H1 (cell line): ENCODE measurements at regions not wholly inside any gene's neighbourhood (a gene's known extent, or its start where the extent isn't known, plus 50 kb on each side); places are given as distances from the start of the nearest gene placed in this dataset.

ENCODE experiments used
- CBX8 ChIP-seq: fragments of 300-800, 300-1000 bp; sonication (generic); IDR thresholded peaks from 2 replicates; pipeline ENCODE4 v1.7.1; 2016; ENCODE audit warnings: low read depth, low read length, borderline replicate concordance
- CEBPB ChIP-seq: IDR thresholded peaks from 2 replicates; pipeline ENCODE4 v1.6.1; 2012; ENCODE audit warnings: low read depth, low read length
- CHD1 ChIP-seq: IDR thresholded peaks from 2 replicates; pipeline ENCODE4 v1.6.1; 2012; ENCODE audit warnings: low read depth, low read length, improper control_type of control experiment
- CHD2 ChIP-seq: IDR thresholded peaks from 2 replicates; pipeline ENCODE4 v1.6.1; 2012; ENCODE audit warnings: low read length, improper control_type of control experiment
- CTBP2 ChIP-seq: IDR thresholded peaks from 2 replicates; pipeline ENCODE4 v1.7.0; 2011; ENCODE audit warnings: borderline replicate concordance, mild to moderate bottlenecking, moderate library complexity, mixed read lengths, low read length; ENCODE audit not compliant: insufficient read depth, insufficient read length
- FOSL1 ChIP-seq: IDR thresholded peaks from 2 replicates; pipeline ENCODE4 v1.6.1; 2011; ENCODE audit warnings: mild to moderate bottlenecking, low read depth, low read length, moderate library complexity; ENCODE audit not compliant: insufficient read depth
- JUND ChIP-seq: IDR thresholded peaks from 2 replicates; pipeline ENCODE4 v1.6.1; 2011; ENCODE audit warnings: mild to moderate bottlenecking, improper control_type of control experiment, low read length
- POLR2A ChIP-seq, 2 experiments: IDR thresholded peaks; 1 replicate in 1 of 2; 2 replicates in 1 of 2; pipeline ENCODE4 v1.6.1; 2011; ENCODE audit warnings: low read depth in 2 of 2, low read length in 2 of 2, mild to moderate bottlenecking in 2 of 2; ENCODE audit errors: control extremely low read depth in 1 of 2
- RFX5 ChIP-seq: IDR thresholded peaks from 2 replicates; pipeline ENCODE4 v1.6.1; 2011; ENCODE audit warnings: low read depth, low read length, improper control_type of control experiment, borderline replicate concordance
- SP2 ChIP-seq: IDR thresholded peaks from 2 replicates; pipeline ENCODE4 v1.6.1; 2012; ENCODE audit warnings: mild to moderate bottlenecking, low read length, inconsistent platforms
- TEAD4 ChIP-seq: IDR thresholded peaks from 2 replicates; pipeline ENCODE4 v1.6.1; 2012; ENCODE audit warnings: low read depth, low read length, inconsistent platforms, mixed read lengths
- TF ChIP-seq, protein P1 (sequence below), 3 experiments: IDR thresholded peaks; 1 replicate in 2 of 3; 2 replicates in 1 of 3; pipeline versions ENCODE4 v1.5.1 to v1.6.1; 2011; ENCODE audit warnings: low read length in 3 of 3, mild to moderate bottlenecking in 3 of 3, inconsistent platforms in 2 of 3, low read depth in 1 of 3, moderate library complexity in 1 of 3; ENCODE audit not compliant: insufficient read depth in 1 of 3; ENCODE audit errors: control extremely low read depth in 1 of 3
- TF ChIP-seq, protein P2 (sequence below): IDR thresholded peaks from 2 replicates; pipeline ENCODE4 v1.6.1; 2012; ENCODE audit warnings: low read length, inconsistent platforms

DNA sequence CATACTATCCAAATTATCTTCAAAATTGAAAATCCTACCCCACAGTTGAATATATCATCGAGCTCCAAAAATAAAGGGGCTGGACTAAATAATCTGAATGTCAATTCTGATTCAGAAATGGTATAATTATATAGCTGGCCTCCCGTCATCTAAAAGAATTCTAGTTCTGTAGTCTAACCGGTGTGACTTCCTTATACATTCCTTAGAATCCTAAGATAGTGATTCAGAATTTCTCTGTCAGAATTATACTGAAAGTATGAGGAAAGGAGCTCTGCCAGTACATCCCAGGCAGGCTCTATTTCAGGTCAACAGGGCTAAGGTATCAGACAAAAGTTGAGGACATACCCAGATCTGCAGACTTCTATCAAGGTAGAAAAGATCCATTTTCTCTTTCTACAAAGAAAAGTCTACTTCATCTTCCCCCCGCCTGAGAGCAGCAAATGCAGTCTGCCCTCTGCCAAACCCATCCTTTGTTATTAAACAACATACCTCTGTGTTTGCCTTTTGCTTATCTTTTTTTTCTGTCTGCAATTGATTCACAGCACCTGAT, 128.5 kb downstream of the METTL4 start:
- TF ChIP-seq, protein P1, sequence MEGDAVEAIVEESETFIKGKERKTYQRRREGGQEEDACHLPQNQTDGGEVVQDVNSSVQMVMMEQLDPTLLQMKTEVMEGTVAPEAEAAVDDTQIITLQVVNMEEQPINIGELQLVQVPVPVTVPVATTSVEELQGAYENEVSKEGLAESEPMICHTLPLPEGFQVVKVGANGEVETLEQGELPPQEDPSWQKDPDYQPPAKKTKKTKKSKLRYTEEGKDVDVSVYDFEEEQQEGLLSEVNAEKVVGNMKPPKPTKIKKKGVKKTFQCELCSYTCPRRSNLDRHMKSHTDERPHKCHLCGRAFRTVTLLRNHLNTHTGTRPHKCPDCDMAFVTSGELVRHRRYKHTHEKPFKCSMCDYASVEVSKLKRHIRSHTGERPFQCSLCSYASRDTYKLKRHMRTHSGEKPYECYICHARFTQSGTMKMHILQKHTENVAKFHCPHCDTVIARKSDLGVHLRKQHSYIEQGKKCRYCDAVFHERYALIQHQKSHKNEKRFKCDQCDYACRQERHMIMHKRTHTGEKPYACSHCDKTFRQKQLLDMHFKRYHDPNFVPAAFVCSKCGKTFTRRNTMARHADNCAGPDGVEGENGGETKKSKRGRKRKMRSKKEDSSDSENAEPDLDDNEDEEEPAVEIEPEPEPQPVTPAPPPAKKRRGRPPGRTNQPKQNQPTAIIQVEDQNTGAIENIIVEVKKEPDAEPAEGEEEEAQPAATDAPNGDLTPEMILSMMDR (IDR thresholded peaks at IDR 0.05; ENCODE audit: control extremely low read depth in 1 of 3, insufficient read depth in 1 of 3, low read depth in 1 of 3, low read length in 3 of 3) = no peak
- TF ChIP-seq CHD1 (no peak), CHD2 (no peak), POLR2A (IDR thresholded peaks at IDR 0.05; ENCODE audit: control extremely low read depth in 1 of 2, low read depth in 2 of 2, low read length in 2 of 2) (no peak), FOSL1 (no peak), CEBPB (no peak), SP2 (no peak), JUND (no peak), RFX5 (no peak), TEAD4 (no peak), CBX8 (no peak), CTBP2 (no peak)
- TF ChIP-seq, protein P2, sequence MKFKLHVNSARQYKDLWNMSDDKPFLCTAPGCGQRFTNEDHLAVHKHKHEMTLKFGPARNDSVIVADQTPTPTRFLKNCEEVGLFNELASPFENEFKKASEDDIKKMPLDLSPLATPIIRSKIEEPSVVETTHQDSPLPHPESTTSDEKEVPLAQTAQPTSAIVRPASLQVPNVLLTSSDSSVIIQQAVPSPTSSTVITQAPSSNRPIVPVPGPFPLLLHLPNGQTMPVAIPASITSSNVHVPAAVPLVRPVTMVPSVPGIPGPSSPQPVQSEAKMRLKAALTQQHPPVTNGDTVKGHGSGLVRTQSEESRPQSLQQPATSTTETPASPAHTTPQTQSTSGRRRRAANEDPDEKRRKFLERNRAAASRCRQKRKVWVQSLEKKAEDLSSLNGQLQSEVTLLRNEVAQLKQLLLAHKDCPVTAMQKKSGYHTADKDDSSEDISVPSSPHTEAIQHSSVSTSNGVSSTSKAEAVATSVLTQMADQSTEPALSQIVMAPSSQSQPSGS = no peak
